ENCODE measurements at regions not wholly inside any gene's neighbourhood (a gene's known extent, or its start where the extent isn't known, plus 50 kb on each side); places are given as distances from the start of the nearest gene placed in this dataset.

DNA sequence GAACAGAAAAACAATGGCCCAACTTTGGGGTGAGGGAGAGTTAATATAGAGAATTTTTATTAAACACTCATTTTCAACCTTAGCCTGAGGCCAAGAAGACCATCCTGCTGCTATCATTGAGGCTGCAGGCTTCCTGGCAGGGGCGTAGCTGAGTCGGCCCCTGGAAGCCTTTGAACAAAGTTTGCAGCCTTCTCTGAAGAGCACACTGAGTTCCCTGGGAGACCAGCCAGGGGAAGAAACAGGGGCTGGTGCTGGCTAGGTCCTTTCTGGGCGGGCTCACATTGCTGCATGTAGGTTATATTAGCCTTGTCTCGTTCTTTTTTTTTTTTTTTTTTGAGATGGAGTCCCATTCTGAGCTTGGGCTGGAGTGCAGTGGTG is 126.8 kb upstream of the HS6ST1 start:
- TF ChIP-seq, protein P1, sequence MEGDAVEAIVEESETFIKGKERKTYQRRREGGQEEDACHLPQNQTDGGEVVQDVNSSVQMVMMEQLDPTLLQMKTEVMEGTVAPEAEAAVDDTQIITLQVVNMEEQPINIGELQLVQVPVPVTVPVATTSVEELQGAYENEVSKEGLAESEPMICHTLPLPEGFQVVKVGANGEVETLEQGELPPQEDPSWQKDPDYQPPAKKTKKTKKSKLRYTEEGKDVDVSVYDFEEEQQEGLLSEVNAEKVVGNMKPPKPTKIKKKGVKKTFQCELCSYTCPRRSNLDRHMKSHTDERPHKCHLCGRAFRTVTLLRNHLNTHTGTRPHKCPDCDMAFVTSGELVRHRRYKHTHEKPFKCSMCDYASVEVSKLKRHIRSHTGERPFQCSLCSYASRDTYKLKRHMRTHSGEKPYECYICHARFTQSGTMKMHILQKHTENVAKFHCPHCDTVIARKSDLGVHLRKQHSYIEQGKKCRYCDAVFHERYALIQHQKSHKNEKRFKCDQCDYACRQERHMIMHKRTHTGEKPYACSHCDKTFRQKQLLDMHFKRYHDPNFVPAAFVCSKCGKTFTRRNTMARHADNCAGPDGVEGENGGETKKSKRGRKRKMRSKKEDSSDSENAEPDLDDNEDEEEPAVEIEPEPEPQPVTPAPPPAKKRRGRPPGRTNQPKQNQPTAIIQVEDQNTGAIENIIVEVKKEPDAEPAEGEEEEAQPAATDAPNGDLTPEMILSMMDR (IDR thresholded peaks at IDR 0.05; ENCODE audit: low read depth, low read length, poor library complexity, severe bottlenecking), result no peak
- no peak for TF ChIP-seq EZH2phosphoT487 (IDR thresholded peaks at IDR 0.05; ENCODE audit: borderline replicate concordance, low read length)

All from DOHH2 (cell line).